Stomach (tissue), 4 donors: ENCODE measurements at regions not wholly inside any gene's neighbourhood (a gene's known extent, or its start where the extent isn't known, plus 50 kb on each side); places are given as distances from the start of the nearest gene placed in this dataset.
"Not testable (repeated sequence)": the region's sequence is repeated elsewhere in the genome, so short reads cannot be mapped to it uniquely, and the experiment has no call there.

Source experiments
- CTCF ChIP-seq, 7 experiments: fragments of 450-650 bp in 4 of 7; fragments of 200-600 bp in 3 of 7; sonication (generic) in 3 of 7; IDR thresholded peaks; one replicate each; pipeline ENCODE4 v1.5.1; 2016 to 2019; ENCODE audit warnings: antibody characterized with exemption in 7 of 7, control low read depth in 2 of 7, mild to moderate bottlenecking in 1 of 7
- POLR2A ChIP-seq, 4 donors: fragments of 450-650 bp; IDR thresholded peaks; one replicate each; pipeline ENCODE4 v1.6.1; 2016; ENCODE audit warnings: antibody characterized with exemption in 4 of 4, control low read depth in 2 of 4, mild to moderate bottlenecking in 1 of 4, moderate library complexity in 1 of 4
- POLR2AphosphoS5 ChIP-seq, 3 donors: sonication (generic); formaldehyde crosslinking; IDR thresholded peaks; one replicate each; pipeline ENCODE4 v1.6.1; 2016; ENCODE audit warnings: antibody characterized with exemption in 3 of 3

GRCh38 chrX:127221821-127222220 is 402.3 kb downstream of the PRR32 start:
- not testable (repeated sequence) for TF ChIP-seq CTCF, POLR2A, POLR2AphosphoS5 (IDR thresholded peaks at IDR 0.05)
